ENCODE measurements at regions not wholly inside any gene's neighbourhood (a gene's known extent, or its start where the extent isn't known, plus 50 kb on each side); places are given as distances from the start of the nearest gene placed in this dataset.
"Not testable (repeated sequence)": the region's sequence is repeated elsewhere in the genome, so short reads cannot be mapped to it uniquely, and the experiment has no call there.

- DNase-seq; in situ Hi-C loops (cut with MboI; ENCODE audit: low sequenced_read_pairs in 4 of 4); H3K27me3 ChIP-seq; ATAC-seq; H3K9me3 ChIP-seq; H3K4me3 ChIP-seq; H3K4me1 ChIP-seq; H3K36me3 ChIP-seq; H3K27ac ChIP-seq; intact Hi-C loops (cut with DNase I; ENCODE audit: low total_unique reads): not testable (repeated sequence)
Measured at GRCh38 chr22:12638319-12638718, 2889.7 kb upstream of the OR11H1 start.

Measured in gastrocnemius medialis (tissue), 4 donors.